SU-DHL-6 (cell line): ENCODE measurements at regions not wholly inside any gene's neighbourhood (a gene's known extent, or its start where the extent isn't known, plus 50 kb on each side); places are given as distances from the start of the nearest gene placed in this dataset.

Experiments used
- H2AFZ ChIP-seq: fragments of 200-600 bp; sonication (generic); 2 replicates; pipeline ENCODE4 v1.6.1; 2014; ENCODE audit warnings: low read depth, mild to moderate bottlenecking, moderate library complexity, mixed read lengths, antibody characterized with exemption, low read length; ENCODE audit not compliant: severe bottlenecking
- H3F3A ChIP-seq: fragments of 200-600 bp; shearing (Covaris generic); 2 replicates; pipeline ENCODE4 v1.6.0; 2016; ENCODE audit warnings: antibody characterized with exemption, mild to moderate bottlenecking; ENCODE audit not compliant: insufficient read depth
- H3K27ac ChIP-seq: fragments of 200-600 bp; sonication (generic); 2 replicates; pipeline ENCODE4 v1.5.1; 2016; ENCODE audit warnings: low read depth, mild to moderate bottlenecking, low read length, moderate library complexity, mixed read lengths
- H3K27me3 ChIP-seq: fragments of 200-600 bp; sonication (generic), shearing (Covaris generic); 2 replicates; pipeline ENCODE4 v1.6.0; 2014; ENCODE audit warnings: mild to moderate bottlenecking, low read length
- H3K36me3 ChIP-seq: fragments of 200-600 bp; sonication (generic); 2 replicates; pipeline ENCODE4 v1.6.1; 2014; ENCODE audit warnings: mild to moderate bottlenecking, low read length, mixed read lengths
- H3K4me2 ChIP-seq: fragments of 300-600, 200-600 bp; shearing (Covaris generic), sonication (generic); 2 replicates; pipeline ENCODE4 v1.6.0; 2014; ENCODE audit warnings: low read length, low read depth, mild to moderate bottlenecking; ENCODE audit not compliant: poor library complexity, severe bottlenecking
- H3K4me3 ChIP-seq: fragments of 200-600 bp; sonication (generic); 2 replicates; pipeline ENCODE4 v1.5.1; 2014; ENCODE audit warnings: antibody characterized with exemption, low read length, mild to moderate bottlenecking, mixed read lengths; ENCODE audit not compliant: insufficient read depth, poor library complexity, severe bottlenecking
- H3K79me2 ChIP-seq: fragments of 200-600 bp; sonication (generic); 2 replicates; pipeline ENCODE4 v1.6.1; 2014; ENCODE audit warnings: mild to moderate bottlenecking, low read length, moderate library complexity; ENCODE audit not compliant: insufficient read depth
- H3K9ac ChIP-seq: fragments of 200-600 bp; sonication (generic); 2 replicates; pipeline ENCODE4 v1.7.0; 2014; ENCODE audit warnings: mild to moderate bottlenecking, low read length
- H3K9me2 ChIP-seq: fragments of 200-600 bp; sonication (generic); replicated peaks from 2 replicates; pipeline ENCODE4 v1.6.1; 2014; ENCODE audit warnings: low read length; ENCODE audit not compliant: insufficient read depth
- H3K9me3 ChIP-seq: fragments of 200-600 bp; sonication (generic); 2 replicates; pipeline ENCODE4 v1.6.1; 2014; ENCODE audit warnings: low read length, mixed read lengths; ENCODE audit not compliant: insufficient read depth
- H4K20me1 ChIP-seq: fragments of 200-600 bp; sonication (generic); 2 replicates; pipeline ENCODE4 v1.6.1; 2014; ENCODE audit warnings: low read depth, mild to moderate bottlenecking, antibody characterized with exemption, low read length, moderate library complexity, mixed read lengths
- CTCF ChIP-seq: fragments of 200-600 bp; sonication (generic); IDR thresholded peaks from one replicate; pipeline ENCODE4 v1.5.1; 2017; ENCODE audit warnings: antibody characterized with exemption, mild to moderate bottlenecking, low read length, moderate library complexity; ENCODE audit not compliant: insufficient read depth, poor library complexity, severe bottlenecking
- EZH2phosphoT487 ChIP-seq: fragments of 200-600 bp; sonication (generic), shearing (Covaris generic); conservative IDR thresholded peaks from 2 replicates; pipeline ENCODE4 v1.6.1; 2018; ENCODE audit warnings: mild to moderate bottlenecking, antibody characterized with exemption, low read length, moderate library complexity, mixed read lengths

- H3K4me3 ChIP-seq = no peak overlapping the region
- H3F3A ChIP-seq = no peaks in the 10 kb centered on the region
- H3K27ac ChIP-seq = no peak overlapping the region
- no peaks in the 10 kb centered on the region for H4K20me1 ChIP-seq
- no peak overlapping the region for H2AFZ ChIP-seq
- no peak for TF ChIP-seq EZH2phosphoT487
- no peak for TF ChIP-seq CTCF
- H3K27me3 ChIP-seq = no peaks in the 10 kb centered on the region
- no peaks in the 10 kb centered on the region for H3K9me3 ChIP-seq
- no peaks in the 10 kb centered on the region for H3K9me2 ChIP-seq
- H3K9ac ChIP-seq = no peak overlapping the region
- no peaks in the 10 kb centered on the region for H3K36me3 ChIP-seq
- H3K4me2 ChIP-seq = no peak overlapping the region
- no peaks in the 10 kb centered on the region for H3K79me2 ChIP-seq
Observed at GRCh38 chr16:27636453-27637240, 86.7 kb downstream of the KATNIP start.

- H4K20me1 ChIP-seq = no peaks in the 10 kb centered on the region
- no peaks in the 10 kb centered on the region for H3K9me2 ChIP-seq
- no peaks in the 10 kb centered on the region for H3K9me3 ChIP-seq
- no peaks in the 10 kb centered on the region for H3K27me3 ChIP-seq
- H3K36me3 ChIP-seq = no peaks in the 10 kb centered on the region
- no peak overlapping the region for H2AFZ ChIP-seq
- TF ChIP-seq CTCF = no peak
- no peak for TF ChIP-seq EZH2phosphoT487
- H3K4me3 ChIP-seq = no peak overlapping the region
- H3K4me2 ChIP-seq = no peak overlapping the region
- H3K79me2 ChIP-seq = no peaks in the 10 kb centered on the region
- no peak overlapping the region for H3K27ac ChIP-seq
- H3F3A ChIP-seq = no peaks in the 10 kb centered on the region
- H3K9ac ChIP-seq = no peak overlapping the region
Observed at GRCh38 chr16:27638833-27639560, 89.1 kb downstream of the KATNIP start.

- H3K79me2 ChIP-seq = no peaks in the 10 kb centered on the region
- H3K9ac ChIP-seq = no peak overlapping the region
- no peaks in the 10 kb centered on the region for H3K27me3 ChIP-seq
- H3K9me3 ChIP-seq = no peaks in the 10 kb centered on the region
- no peaks in the 10 kb centered on the region for H3F3A ChIP-seq
- TF ChIP-seq EZH2phosphoT487 (no peak), CTCF (peak; percentile 69)
- no peaks in the 10 kb centered on the region for H4K20me1 ChIP-seq
- no peak overlapping the region for H3K4me3 ChIP-seq
- H2AFZ ChIP-seq = no peak overlapping the region
- no peaks in the 10 kb centered on the region for H3K9me2 ChIP-seq
- H3K36me3 ChIP-seq = no peaks in the 10 kb centered on the region
- no peak overlapping the region for H3K4me2 ChIP-seq
- no peak overlapping the region for H3K27ac ChIP-seq
Observed at GRCh38 chr16:27639561-27640276, 89.8 kb downstream of the KATNIP start.
